PC-9 (cell line): ENCODE measurements at regions not wholly inside any gene's neighbourhood (a gene's known extent, or its start where the extent isn't known, plus 50 kb on each side); places are given as distances from the start of the nearest gene placed in this dataset.

Source experiments
- BruUV-seq: library from RNA; stranded (reverse); fragments of 400-500 nt; replicated peaks from 2 replicates; lab custom pipeline; 2021; lab: Mats Ljungman, UMichigan
- CTCF ChIA-PET: fragments of 300-600 bp; sonication (Branson Sonifier 250); formaldehyde crosslinking; loops from one replicate; lab custom pipeline; 2022; ENCODE audit warnings: antibody characterized with exemption; lab: Charles Lee
- POLR2A ChIA-PET: fragments of 300-600 bp; sonication (Branson Sonifier 250); formaldehyde crosslinking; loops from one replicate; lab custom pipeline; 2022; ENCODE audit warnings: antibody characterized with exemption; ENCODE audit not compliant: unreplicated experiment; lab: Charles Lee
- DNase-seq, 2 experiments: peaks; one replicate each; pipeline versions ENCODE4 v3.0.0 to v3.0.0-alpha.2; 2015 to 2022; ENCODE audit warnings: mixed read lengths in 1 of 2
- H2AFZ ChIP-seq: fragments of 200-600 bp; sonication (generic); 2 replicates; pipeline ENCODE4 v1.8.1; 2017; ENCODE audit warnings: antibody characterized with exemption
- H3F3A ChIP-seq: fragments of 200-600 bp; sonication (generic); 2 replicates; pipeline ENCODE4 v1.8.1; 2017; ENCODE audit warnings: antibody characterized with exemption, mild to moderate bottlenecking, low read depth; ENCODE audit not compliant: insufficient read depth
- H3K27ac ChIP-seq: fragments of 200-600 bp; sonication (generic); 2 replicates; pipeline ENCODE4 v1.6.1; 2016; ENCODE audit warnings: mixed run types
- H3K27me3 ChIP-seq: fragments of 200-600 bp; sonication (generic); 2 replicates; pipeline ENCODE4 v1.6.1; 2016; ENCODE audit warnings: low read depth, mixed run types; ENCODE audit not compliant: insufficient read depth
- H3K36me3 ChIP-seq: fragments of 200-600 bp; sonication (generic); 2 replicates; pipeline ENCODE4 v1.6.1; 2016; ENCODE audit warnings: low read depth, mixed run types
- H3K4me1 ChIP-seq: fragments of 200-600 bp; sonication (generic); replicated peaks from 2 replicates; pipeline ENCODE4 v1.6.1; 2016; ENCODE audit warnings: mixed run types; ENCODE audit not compliant: insufficient read depth
- H3K4me2 ChIP-seq: fragments of 200-600 bp; sonication (generic); 2 replicates; pipeline ENCODE4 v1.6.1; 2017; ENCODE audit warnings: mixed run types
- H3K4me3 ChIP-seq: fragments of 200-600 bp; sonication (generic); 2 replicates; pipeline ENCODE4 v1.6.1; 2016; ENCODE audit warnings: mixed run types
- H3K79me2 ChIP-seq: fragments of 200-600 bp; sonication (generic); 2 replicates; pipeline ENCODE4 v1.6.1; 2017; ENCODE audit warnings: low read depth, mixed run types
- H3K9me2 ChIP-seq: fragments of 200-600 bp; sonication (generic); 2 replicates; pipeline ENCODE4 v1.8.1; 2017; ENCODE audit warnings: mild to moderate bottlenecking; ENCODE audit not compliant: insufficient read depth
- H3K9me3 ChIP-seq: fragments of 200-600 bp; sonication (generic); 2 replicates; pipeline ENCODE4 v1.8.1; 2016; ENCODE audit warnings: low read depth; ENCODE audit not compliant: insufficient read depth
- H4K20me1 ChIP-seq: fragments of 200-600 bp; sonication (generic); 2 replicates; pipeline ENCODE4 v1.8.1; 2017; ENCODE audit not compliant: insufficient read depth
- CTCF ChIP-seq: fragments of 200-600 bp; sonication (generic); conservative IDR thresholded peaks from 2 replicates; pipeline ENCODE4 v1.6.1; 2017; ENCODE audit warnings: mixed run types, antibody characterized with exemption, mild to moderate bottlenecking, moderate library complexity
- EZH2 ChIP-seq: fragments of 200-600 bp; sonication (generic); IDR thresholded peaks from 2 replicates; pipeline ENCODE4 v1.8.0; 2017; ENCODE audit warnings: antibody characterized with exemption, low read depth
- intact Hi-C: fragments of 100-400 bp; cut with micrococcal nuclease; formaldehyde crosslinking; loops from one replicate; pipeline ENCODE4 v1.10.0; 2022; ENCODE audit not compliant: unreplicated experiment

GRCh38 chr4:24174602-24175001 lies 284.8 kb upstream of the PPARGC1A start:
- no TSS peak for BruUV-seq
- TF ChIP-seq CTCF (no peak), EZH2 (no peak)
- Histone ChIP-seq H3K9me3 (no peaks in the 10 kb centered on the region), H3K36me3 (no peaks in the 10 kb centered on the region), H2AFZ (no peak overlapping the region), H3K27ac (no peak overlapping the region), H3K4me3 (no peak overlapping the region), H3K4me1 (no peaks in the 10 kb centered on the region), H3K9me2 (no peaks in the 10 kb centered on the region), H3K27me3 (no peaks in the 10 kb centered on the region), H3F3A (no peaks in the 10 kb centered on the region), H3K4me2 (no peak overlapping the region), H3K79me2 (no peaks in the 10 kb centered on the region), H4K20me1 (no peaks in the 10 kb centered on the region)
- POLR2A ChIA-PET = no interaction called here
- DNase-seq = no peak
- CTCF ChIA-PET = no interaction called here
- intact Hi-C loops = no loop called here

- no peak for TF ChIP-seq CTCF
- no peak for TF ChIP-seq EZH2
- Histone ChIP-seq H2AFZ (no peak overlapping the region), H3K4me2 (no peak overlapping the region), H3F3A (no peaks in the 10 kb centered on the region), H3K9me2 (no peaks in the 10 kb centered on the region), H3K27me3 (no peaks in the 10 kb centered on the region), H3K36me3 (no peaks in the 10 kb centered on the region), H3K4me3 (no peak overlapping the region), H3K79me2 (no peaks in the 10 kb centered on the region), H3K4me1 (no peaks in the 10 kb centered on the region), H3K9me3 (no peaks in the 10 kb centered on the region), H3K27ac (no peak overlapping the region), H4K20me1 (no peaks in the 10 kb centered on the region)
- ChIA-PET CTCF (no interaction called here), POLR2A (no interaction called here)
- intact Hi-C loops = no loop called here
- no TSS peak for BruUV-seq
- no peak for DNase-seq
Observed at GRCh38 chr4:24172406-24172805, 282.6 kb upstream of the PPARGC1A start.

- H3K27me3 ChIP-seq = no peaks in the 10 kb centered on the region
- H3K9me3 ChIP-seq = no peaks in the 10 kb centered on the region
- BruUV-seq = no TSS peak
- intact Hi-C loops = no loop called here
- no peaks in the 10 kb centered on the region for H3K9me2 ChIP-seq
- no peaks in the 10 kb centered on the region for H3F3A ChIP-seq
- no peak overlapping the region for H3K4me2 ChIP-seq
- H3K4me3 ChIP-seq = no peak overlapping the region
- no peak overlapping the region for H2AFZ ChIP-seq
- DNase-seq = no peak
- TF ChIP-seq CTCF = no peak
- no peak for TF ChIP-seq EZH2
- H3K79me2 ChIP-seq = no peaks in the 10 kb centered on the region
- no peaks in the 10 kb centered on the region for H3K4me1 ChIP-seq
- H4K20me1 ChIP-seq = no peaks in the 10 kb centered on the region
- CTCF ChIA-PET = no interaction called here
- POLR2A ChIA-PET = no interaction called here
- no peak overlapping the region for H3K27ac ChIP-seq
- H3K36me3 ChIP-seq = no peaks in the 10 kb centered on the region
Observed at GRCh38 chr4:24169956-24170355, 280.1 kb upstream of the PPARGC1A start.
